ENCODE measurements at regions not wholly inside any gene's neighbourhood (a gene's known extent, or its start where the extent isn't known, plus 50 kb on each side); places are given as distances from the start of the nearest gene placed in this dataset.

DNA sequence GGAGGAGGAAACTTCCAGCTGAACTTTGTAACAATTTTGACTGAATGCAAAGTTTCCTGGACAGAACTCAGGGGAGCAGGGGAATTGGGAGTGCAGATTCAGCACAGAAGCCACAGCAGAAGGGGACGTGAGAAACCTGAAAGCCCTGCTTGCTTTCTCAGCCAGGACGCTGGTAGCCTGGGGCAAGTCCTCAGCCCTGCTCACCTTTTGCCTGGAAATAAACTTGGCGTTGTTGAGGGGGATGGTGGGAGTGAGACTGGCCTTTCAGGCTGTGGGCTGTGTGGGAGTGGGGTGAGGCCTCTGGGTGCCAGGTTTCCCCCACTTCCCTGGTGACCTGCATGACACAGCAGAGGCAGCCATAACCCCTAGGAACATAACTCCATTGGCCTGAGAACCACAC, 238.1 kb upstream of the HS3ST5 start:
- Histone ChIP-seq H3K4me3 (ENCODE audit: low read depth in 2 of 2, low read length in 2 of 2) (no peak overlapping the region), H3K27me3 (ENCODE audit: control insufficient read depth, insufficient read depth, low read length) (no peaks in the 10 kb centered on the region), H3K9me3 (ENCODE audit: control insufficient read depth, insufficient read depth, low read depth, low read length) (no peaks in the 10 kb centered on the region), H3K27ac (ENCODE audit: low read length) (no peak overlapping the region), H3K36me3 (ENCODE audit: control insufficient read depth, insufficient read depth, low read length) (no peaks in the 10 kb centered on the region), H3K4me1 (ENCODE audit: control insufficient read depth, insufficient read depth, low read length) (no peaks in the 10 kb centered on the region)
- intact Hi-C loops (cut with micrococcal nuclease; ENCODE audit: unreplicated experiment) = no loop called here
- in situ Hi-C loops (cut with HindIII; ENCODE audit: low pct_unique_long_range_greater_than_20kb, low sequenced_read_pairs) = no loop called here
- DNase-seq (ENCODE audit: low read depth, low spot score) (no peak), ATAC-seq (no peak)
- no TSS peak for BruUV-seq (replicated peaks)
- TF ChIP-seq SIN3A (IDR thresholded peaks at IDR 0.05; ENCODE audit: borderline replicate concordance, insufficient read depth, low read depth, low read length) = no peak
- TF ChIP-seq, protein P1, sequence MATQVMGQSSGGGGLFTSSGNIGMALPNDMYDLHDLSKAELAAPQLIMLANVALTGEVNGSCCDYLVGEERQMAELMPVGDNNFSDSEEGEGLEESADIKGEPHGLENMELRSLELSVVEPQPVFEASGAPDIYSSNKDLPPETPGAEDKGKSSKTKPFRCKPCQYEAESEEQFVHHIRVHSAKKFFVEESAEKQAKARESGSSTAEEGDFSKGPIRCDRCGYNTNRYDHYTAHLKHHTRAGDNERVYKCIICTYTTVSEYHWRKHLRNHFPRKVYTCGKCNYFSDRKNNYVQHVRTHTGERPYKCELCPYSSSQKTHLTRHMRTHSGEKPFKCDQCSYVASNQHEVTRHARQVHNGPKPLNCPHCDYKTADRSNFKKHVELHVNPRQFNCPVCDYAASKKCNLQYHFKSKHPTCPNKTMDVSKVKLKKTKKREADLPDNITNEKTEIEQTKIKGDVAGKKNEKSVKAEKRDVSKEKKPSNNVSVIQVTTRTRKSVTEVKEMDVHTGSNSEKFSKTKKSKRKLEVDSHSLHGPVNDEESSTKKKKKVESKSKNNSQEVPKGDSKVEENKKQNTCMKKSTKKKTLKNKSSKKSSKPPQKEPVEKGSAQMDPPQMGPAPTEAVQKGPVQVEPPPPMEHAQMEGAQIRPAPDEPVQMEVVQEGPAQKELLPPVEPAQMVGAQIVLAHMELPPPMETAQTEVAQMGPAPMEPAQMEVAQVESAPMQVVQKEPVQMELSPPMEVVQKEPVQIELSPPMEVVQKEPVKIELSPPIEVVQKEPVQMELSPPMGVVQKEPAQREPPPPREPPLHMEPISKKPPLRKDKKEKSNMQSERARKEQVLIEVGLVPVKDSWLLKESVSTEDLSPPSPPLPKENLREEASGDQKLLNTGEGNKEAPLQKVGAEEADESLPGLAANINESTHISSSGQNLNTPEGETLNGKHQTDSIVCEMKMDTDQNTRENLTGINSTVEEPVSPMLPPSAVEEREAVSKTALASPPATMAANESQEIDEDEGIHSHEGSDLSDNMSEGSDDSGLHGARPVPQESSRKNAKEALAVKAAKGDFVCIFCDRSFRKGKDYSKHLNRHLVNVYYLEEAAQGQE (IDR thresholded peaks at IDR 0.05; ENCODE audit: insufficient read depth in 1 of 2, low read depth in 2 of 2, low read length in 1 of 2) = no peak
- no peak for TF ChIP-seq TCF7L2 (IDR thresholded peaks at IDR 0.05; ENCODE audit: low read depth, low read length)
- TF ChIP-seq, protein P2, sequence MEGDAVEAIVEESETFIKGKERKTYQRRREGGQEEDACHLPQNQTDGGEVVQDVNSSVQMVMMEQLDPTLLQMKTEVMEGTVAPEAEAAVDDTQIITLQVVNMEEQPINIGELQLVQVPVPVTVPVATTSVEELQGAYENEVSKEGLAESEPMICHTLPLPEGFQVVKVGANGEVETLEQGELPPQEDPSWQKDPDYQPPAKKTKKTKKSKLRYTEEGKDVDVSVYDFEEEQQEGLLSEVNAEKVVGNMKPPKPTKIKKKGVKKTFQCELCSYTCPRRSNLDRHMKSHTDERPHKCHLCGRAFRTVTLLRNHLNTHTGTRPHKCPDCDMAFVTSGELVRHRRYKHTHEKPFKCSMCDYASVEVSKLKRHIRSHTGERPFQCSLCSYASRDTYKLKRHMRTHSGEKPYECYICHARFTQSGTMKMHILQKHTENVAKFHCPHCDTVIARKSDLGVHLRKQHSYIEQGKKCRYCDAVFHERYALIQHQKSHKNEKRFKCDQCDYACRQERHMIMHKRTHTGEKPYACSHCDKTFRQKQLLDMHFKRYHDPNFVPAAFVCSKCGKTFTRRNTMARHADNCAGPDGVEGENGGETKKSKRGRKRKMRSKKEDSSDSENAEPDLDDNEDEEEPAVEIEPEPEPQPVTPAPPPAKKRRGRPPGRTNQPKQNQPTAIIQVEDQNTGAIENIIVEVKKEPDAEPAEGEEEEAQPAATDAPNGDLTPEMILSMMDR (IDR thresholded peaks at IDR 0.05) = no peak
- no peak for TF ChIP-seq POLR2AphosphoS5 (IDR thresholded peaks at IDR 0.05; ENCODE audit: low read depth, low read length)
- POLR2A ChIA-PET = no interaction called here
- CTCF ChIA-PET = no interaction called here

DNA sequence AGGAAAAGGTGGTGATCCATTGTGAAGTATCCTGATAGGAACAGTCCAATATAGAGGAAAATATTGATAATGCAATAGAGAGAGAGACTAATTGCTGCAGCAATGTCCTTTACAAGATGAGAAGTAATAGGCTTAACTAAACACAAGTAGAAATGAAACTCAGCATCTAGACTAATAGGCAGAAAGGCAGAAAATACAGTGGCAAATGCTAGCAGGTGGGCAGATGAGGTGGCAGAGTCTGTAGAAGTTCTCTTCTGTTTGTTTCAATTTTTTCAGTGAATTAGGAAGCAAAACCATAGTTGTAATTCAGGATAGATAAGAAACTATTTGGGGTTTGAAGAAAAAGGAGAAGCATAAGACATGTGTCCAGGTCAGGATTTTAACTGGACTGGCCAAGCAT, 236.7 kb upstream of the HS3ST5 start:
- TF ChIP-seq POLR2AphosphoS5 (IDR thresholded peaks at IDR 0.05; ENCODE audit: low read depth, low read length) (no peak), SIN3A (IDR thresholded peaks at IDR 0.05; ENCODE audit: borderline replicate concordance, insufficient read depth, low read depth, low read length) (no peak), TCF7L2 (IDR thresholded peaks at IDR 0.05; ENCODE audit: low read depth, low read length) (no peak)
- TF ChIP-seq, protein P2 (IDR thresholded peaks at IDR 0.05) = no peak
- TF ChIP-seq, protein P1 (IDR thresholded peaks at IDR 0.05; ENCODE audit: insufficient read depth in 1 of 2, low read depth in 2 of 2, low read length in 1 of 2) = no peak
- Histone ChIP-seq H3K27me3 (ENCODE audit: control insufficient read depth, insufficient read depth, low read length) (no peaks in the 10 kb centered on the region), H3K9me3 (ENCODE audit: control insufficient read depth, insufficient read depth, low read depth, low read length) (no peaks in the 10 kb centered on the region), H3K27ac (ENCODE audit: low read length) (no peak overlapping the region), H3K4me3 (ENCODE audit: low read depth in 2 of 2, low read length in 2 of 2) (no peak overlapping the region), H3K36me3 (ENCODE audit: control insufficient read depth, insufficient read depth, low read length) (no peaks in the 10 kb centered on the region), H3K4me1 (ENCODE audit: control insufficient read depth, insufficient read depth, low read length) (no peaks in the 10 kb centered on the region)
- ChIA-PET CTCF (no interaction called here), POLR2A (no interaction called here)
- no peak for DNase-seq (ENCODE audit: low read depth, low spot score)
- in situ Hi-C loops (cut with HindIII; ENCODE audit: low pct_unique_long_range_greater_than_20kb, low sequenced_read_pairs) (no loop called here), intact Hi-C loops (cut with micrococcal nuclease; ENCODE audit: unreplicated experiment) (no loop called here)
- ATAC-seq = no peak
- BruUV-seq (replicated peaks) = no TSS peak
